Panc1 (cell line): ENCODE measurements at regions not wholly inside any gene's neighbourhood (a gene's known extent, or its start where the extent isn't known, plus 50 kb on each side); places are given as distances from the start of the nearest gene placed in this dataset.

ENCODE experiments used
- SIN3A ChIP-seq: IDR thresholded peaks from 2 replicates; pipeline ENCODE4 v1.6.1; 2012; ENCODE audit warnings: low read depth, mild to moderate bottlenecking, low read length, moderate library complexity, borderline replicate concordance; ENCODE audit not compliant: insufficient read depth
- TF ChIP-seq, protein P1 (sequence below): fragments of 450-650 bp; IDR thresholded peaks from 2 replicates; pipeline ENCODE4 v1.5.1; 2017; ENCODE audit warnings: mild to moderate bottlenecking

DNA sequence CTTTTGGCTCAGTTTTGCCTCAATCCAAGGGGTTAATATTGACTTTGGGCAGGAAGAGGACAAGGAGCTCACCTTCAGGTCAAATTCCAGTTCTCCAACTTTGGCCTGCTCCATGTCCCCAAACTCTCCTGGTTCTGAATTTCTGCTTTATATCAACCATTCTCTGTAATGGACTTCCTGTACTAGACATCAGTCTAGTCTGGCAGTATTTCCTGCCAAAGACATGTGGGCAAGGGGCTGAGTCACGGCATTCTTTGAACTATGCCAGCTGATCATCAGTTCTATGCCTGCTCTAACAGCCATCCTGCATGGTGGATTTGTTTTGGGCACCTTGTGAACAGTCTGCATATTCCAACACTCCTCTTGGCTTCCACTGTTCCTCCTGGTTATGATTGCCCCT is 199.4 kb downstream of the ZEB2 start:
- TF ChIP-seq, protein P1, sequence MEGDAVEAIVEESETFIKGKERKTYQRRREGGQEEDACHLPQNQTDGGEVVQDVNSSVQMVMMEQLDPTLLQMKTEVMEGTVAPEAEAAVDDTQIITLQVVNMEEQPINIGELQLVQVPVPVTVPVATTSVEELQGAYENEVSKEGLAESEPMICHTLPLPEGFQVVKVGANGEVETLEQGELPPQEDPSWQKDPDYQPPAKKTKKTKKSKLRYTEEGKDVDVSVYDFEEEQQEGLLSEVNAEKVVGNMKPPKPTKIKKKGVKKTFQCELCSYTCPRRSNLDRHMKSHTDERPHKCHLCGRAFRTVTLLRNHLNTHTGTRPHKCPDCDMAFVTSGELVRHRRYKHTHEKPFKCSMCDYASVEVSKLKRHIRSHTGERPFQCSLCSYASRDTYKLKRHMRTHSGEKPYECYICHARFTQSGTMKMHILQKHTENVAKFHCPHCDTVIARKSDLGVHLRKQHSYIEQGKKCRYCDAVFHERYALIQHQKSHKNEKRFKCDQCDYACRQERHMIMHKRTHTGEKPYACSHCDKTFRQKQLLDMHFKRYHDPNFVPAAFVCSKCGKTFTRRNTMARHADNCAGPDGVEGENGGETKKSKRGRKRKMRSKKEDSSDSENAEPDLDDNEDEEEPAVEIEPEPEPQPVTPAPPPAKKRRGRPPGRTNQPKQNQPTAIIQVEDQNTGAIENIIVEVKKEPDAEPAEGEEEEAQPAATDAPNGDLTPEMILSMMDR, result no peak
- no peak for TF ChIP-seq SIN3A
